ENCODE measurements at regions not wholly inside any gene's neighbourhood (a gene's known extent, or its start where the extent isn't known, plus 50 kb on each side); places are given as distances from the start of the nearest gene placed in this dataset.
"Not testable (repeated sequence)": the region's sequence is repeated elsewhere in the genome, so short reads cannot be mapped to it uniquely, and the experiment has no call there.

- no peak for DNase-seq (ENCODE audit: low spot score)
- H3K27me3 Mint-ChIP-seq (ENCODE audit: low read depth) = peaks cover 24% of the 10 kb centered on the region
- H3K4me3 Mint-ChIP-seq (ENCODE audit: low read depth) = no peak overlapping the region
- H3K4me1 Mint-ChIP-seq (ENCODE audit: low read depth) = peaks cover 9% of the 10 kb centered on the region
- no peaks in the 10 kb centered on the region for H3K36me3 Mint-ChIP-seq (ENCODE audit: low read depth)
- H3K27ac Mint-ChIP-seq = no peak overlapping the region
- intact Hi-C loops (cut with micrococcal nuclease) = no loop called here
- no peaks in the 10 kb centered on the region for H3K9me3 Mint-ChIP-seq
Observed at GRCh38 chr4:108415389-108415788, 205.0 kb upstream of the RPL34 start.

GRCh38 chr4:108411836-108412235 lies 208.5 kb upstream of the RPL34 start:
- Mint-ChIP-seq H3K4me3 (ENCODE audit: low read depth) (no peak overlapping the region), H3K27me3 (ENCODE audit: low read depth) (peaks cover 23% of the 10 kb centered on the region), H3K27ac (no peak overlapping the region), H3K36me3 (ENCODE audit: low read depth) (no peaks in the 10 kb centered on the region), H3K9me3 (no peaks in the 10 kb centered on the region), H3K4me1 (ENCODE audit: low read depth) (no peaks in the 10 kb centered on the region)
- DNase-seq (ENCODE audit: low spot score) = no peak
- intact Hi-C loops (cut with micrococcal nuclease) = no loop called here

DNA sequence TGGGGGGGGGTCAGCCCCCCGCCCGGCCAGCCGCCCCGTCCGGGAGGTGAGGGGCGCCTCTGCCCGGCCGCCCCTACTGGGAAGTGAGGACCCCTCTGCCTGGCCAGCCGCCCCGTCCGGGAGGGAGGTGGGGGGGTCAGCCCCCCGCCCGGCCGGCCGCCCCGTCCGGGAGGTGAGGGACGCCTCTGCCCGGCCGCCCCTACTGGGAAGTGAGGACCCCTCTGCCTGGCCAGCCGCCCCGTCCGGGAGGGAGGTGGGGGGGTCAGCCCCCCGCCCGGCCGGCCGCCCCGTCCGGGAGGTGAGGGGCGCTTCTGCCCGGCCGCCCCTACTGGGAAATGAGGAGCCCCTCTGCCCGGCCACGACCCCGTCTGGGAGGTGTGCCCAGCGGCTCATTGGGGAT lies 210.7 kb upstream of the RPL34 start:
- not testable (repeated sequence) for H3K4me3 Mint-ChIP-seq (ENCODE audit: low read depth)

DNA sequence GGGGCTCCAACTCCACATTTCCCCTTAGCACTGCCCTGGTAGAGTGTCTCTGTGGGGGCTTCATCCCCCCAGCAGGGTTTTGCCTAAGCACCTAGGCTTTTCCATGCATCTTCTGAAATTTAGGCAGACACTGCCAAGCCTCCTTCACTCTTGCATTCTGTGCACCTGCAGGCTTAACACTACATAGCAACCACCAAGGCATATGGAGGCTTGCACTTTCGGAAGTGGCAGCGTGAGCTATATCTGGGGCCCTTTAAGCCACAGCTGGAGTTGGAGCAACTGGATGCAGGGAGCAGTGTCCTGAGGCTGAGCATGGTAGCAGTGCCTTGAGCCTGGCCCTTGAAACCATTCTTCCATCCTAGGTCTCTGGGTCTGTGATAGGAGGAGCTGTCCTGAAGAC lies 214.8 kb upstream of the RPL34 start:
- Mint-ChIP-seq H3K4me3 (ENCODE audit: low read depth) (no peak overlapping the region), H3K4me1 (ENCODE audit: low read depth) (no peaks in the 10 kb centered on the region), H3K27ac (no peak overlapping the region), H3K27me3 (ENCODE audit: low read depth) (peaks cover 3% of the 10 kb centered on the region), H3K36me3 (ENCODE audit: low read depth) (no peaks in the 10 kb centered on the region), H3K9me3 (peaks cover 14% of the 10 kb centered on the region)
- no peak for DNase-seq (ENCODE audit: low spot score)
- intact Hi-C loops (cut with micrococcal nuclease) = no loop called here

More for the DNA sequence above, 210.7 kb upstream of the RPL34 start:
- DNase-seq (ENCODE audit: low spot score); H3K4me1 Mint-ChIP-seq (ENCODE audit: low read depth); H3K36me3 Mint-ChIP-seq (ENCODE audit: low read depth); H3K27ac Mint-ChIP-seq; intact Hi-C loops (cut with micrococcal nuclease): not testable (repeated sequence)
- Mint-ChIP-seq H3K9me3 (peaks cover 11% of the 10 kb centered on the region), H3K27me3 (ENCODE audit: low read depth) (peaks cover 23% of the 10 kb centered on the region)

GRCh38 chr4:108400309-108400708 lies 220.1 kb upstream of the RPL34 start:
- no peaks in the 10 kb centered on the region for H3K27me3 Mint-ChIP-seq (ENCODE audit: low read depth)
- H3K9me3 Mint-ChIP-seq = peaks cover 6% of the 10 kb centered on the region
- H3K27ac Mint-ChIP-seq = no peak overlapping the region
- no peaks in the 10 kb centered on the region for H3K36me3 Mint-ChIP-seq (ENCODE audit: low read depth)
- intact Hi-C loops (cut with micrococcal nuclease) = no loop called here
- no peaks in the 10 kb centered on the region for H3K4me1 Mint-ChIP-seq (ENCODE audit: low read depth)
- H3K4me3 Mint-ChIP-seq (ENCODE audit: low read depth) = no peak overlapping the region
- DNase-seq (ENCODE audit: low spot score) = no peak

GRCh38 chr4:108399610-108400265 lies 220.6 kb upstream of the RPL34 start:
- Mint-ChIP-seq H3K4me1 (ENCODE audit: low read depth) (no peaks in the 10 kb centered on the region), H3K27ac (no peak overlapping the region), H3K36me3 (ENCODE audit: low read depth) (no peaks in the 10 kb centered on the region), H3K27me3 (ENCODE audit: low read depth) (peaks cover 2% of the 10 kb centered on the region), H3K4me3 (ENCODE audit: low read depth) (no peak overlapping the region), H3K9me3 (peaks cover 3% of the 10 kb centered on the region)
- no peak for DNase-seq (ENCODE audit: low spot score)
- intact Hi-C loops (cut with micrococcal nuclease) = no loop called here

- no peaks in the 10 kb centered on the region for H3K9me3 Mint-ChIP-seq
- peaks cover 6% of the 10 kb centered on the region for H3K27me3 Mint-ChIP-seq (ENCODE audit: low read depth)
- no peak for DNase-seq (ENCODE audit: low spot score)
- H3K36me3 Mint-ChIP-seq (ENCODE audit: low read depth) = no peaks in the 10 kb centered on the region
- no peaks in the 10 kb centered on the region for H3K4me1 Mint-ChIP-seq (ENCODE audit: low read depth)
- intact Hi-C loops (cut with micrococcal nuclease) = no loop called here
- H3K27ac Mint-ChIP-seq = no peak overlapping the region
- no peak overlapping the region for H3K4me3 Mint-ChIP-seq (ENCODE audit: low read depth)
Observed at GRCh38 chr4:108398836-108399235, 221.5 kb upstream of the RPL34 start.

DNA sequence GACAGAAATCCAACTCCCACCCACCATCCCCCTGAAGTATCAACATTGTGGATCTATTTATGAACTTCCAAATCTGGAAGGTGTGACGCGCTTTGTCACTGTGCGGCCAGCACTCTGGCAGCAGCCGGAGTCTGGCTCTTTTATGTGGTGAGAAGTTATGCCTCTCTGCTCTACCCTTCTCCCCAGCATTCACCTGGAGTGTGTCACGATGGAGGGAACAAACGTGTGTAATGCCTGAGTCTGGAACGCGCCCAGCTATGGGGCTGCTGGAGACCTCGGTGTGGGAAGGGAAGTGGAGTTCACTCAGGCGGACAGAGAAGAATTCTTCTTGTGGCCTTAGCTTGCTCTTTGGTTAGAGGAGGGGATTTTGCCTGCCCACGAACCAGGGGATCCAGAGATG lies 222.1 kb upstream of the RPL34 start:
- no peak for DNase-seq (ENCODE audit: low spot score)
- H3K9me3 Mint-ChIP-seq = no peaks in the 10 kb centered on the region
- intact Hi-C loops (cut with micrococcal nuclease) = no loop called here
- peaks cover 6% of the 10 kb centered on the region for H3K27me3 Mint-ChIP-seq (ENCODE audit: low read depth)
- no peaks in the 10 kb centered on the region for H3K4me1 Mint-ChIP-seq (ENCODE audit: low read depth)
- no peak overlapping the region for H3K4me3 Mint-ChIP-seq (ENCODE audit: low read depth)
- no peaks in the 10 kb centered on the region for H3K36me3 Mint-ChIP-seq (ENCODE audit: low read depth)
- H3K27ac Mint-ChIP-seq = no peak overlapping the region

DNA sequence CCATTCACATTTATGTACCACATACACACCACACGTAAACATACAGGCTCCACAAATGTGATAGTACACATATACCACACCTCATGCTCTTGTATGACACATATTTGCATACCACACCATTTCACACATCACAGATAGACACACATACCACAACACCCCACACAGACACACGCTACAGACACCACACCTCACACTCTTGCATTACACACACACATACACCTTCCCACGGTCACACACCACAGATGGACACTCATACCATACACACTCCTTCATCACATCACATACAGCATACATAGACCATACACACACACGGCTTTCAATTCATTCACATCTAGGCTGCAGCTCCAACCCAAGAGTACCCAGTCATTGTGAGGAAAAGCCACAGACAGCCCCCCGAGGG lies 222.5 kb upstream of the RPL34 start:
- no peak for DNase-seq (ENCODE audit: low spot score)
- H3K4me3 Mint-ChIP-seq (ENCODE audit: low read depth) = no peak overlapping the region
- peaks cover 8% of the 10 kb centered on the region for H3K27me3 Mint-ChIP-seq (ENCODE audit: low read depth)
- no peak overlapping the region for H3K27ac Mint-ChIP-seq
- H3K4me1 Mint-ChIP-seq (ENCODE audit: low read depth) = no peaks in the 10 kb centered on the region
- H3K9me3 Mint-ChIP-seq = no peaks in the 10 kb centered on the region
- intact Hi-C loops (cut with micrococcal nuclease) = no loop called here
- no peaks in the 10 kb centered on the region for H3K36me3 Mint-ChIP-seq (ENCODE audit: low read depth)

- Mint-ChIP-seq H3K9me3 (no peaks in the 10 kb centered on the region), H3K27me3 (ENCODE audit: low read depth) (peaks cover 8% of the 10 kb centered on the region), H3K27ac (no peak overlapping the region), H3K36me3 (ENCODE audit: low read depth) (no peaks in the 10 kb centered on the region), H3K4me3 (ENCODE audit: low read depth) (no peak overlapping the region), H3K4me1 (ENCODE audit: low read depth) (no peaks in the 10 kb centered on the region)
- no peak for DNase-seq (ENCODE audit: low spot score)
- intact Hi-C loops (cut with micrococcal nuclease) = no loop called here
Observed at GRCh38 chr4:108396900-108397497, 223.4 kb upstream of the RPL34 start.

DNA sequence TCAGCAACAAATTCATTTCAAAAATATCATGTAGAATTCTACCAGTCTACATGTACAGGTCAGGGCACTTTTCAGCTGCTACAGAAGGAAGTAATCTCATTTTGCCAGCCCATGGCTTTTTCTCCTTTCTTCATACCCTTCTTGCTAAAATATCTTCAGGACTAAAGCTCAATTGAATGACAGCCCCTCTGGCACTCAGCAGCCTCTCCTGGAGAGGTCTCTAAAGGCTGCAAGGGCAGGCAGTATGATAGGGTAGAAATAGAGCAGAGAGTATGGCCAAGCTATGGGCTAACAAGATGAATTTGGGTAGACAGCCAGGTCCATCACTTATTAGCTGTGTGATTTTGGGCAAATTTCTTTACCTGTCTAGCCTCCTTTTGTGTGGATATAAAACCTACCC lies 224.6 kb upstream of the RPL34 start:
- Mint-ChIP-seq H3K27ac (no peak overlapping the region), H3K27me3 (ENCODE audit: low read depth) (peaks cover 18% of the 10 kb centered on the region), H3K4me3 (ENCODE audit: low read depth) (no peak overlapping the region), H3K36me3 (ENCODE audit: low read depth) (no peaks in the 10 kb centered on the region), H3K4me1 (ENCODE audit: low read depth) (no peaks in the 10 kb centered on the region), H3K9me3 (no peaks in the 10 kb centered on the region)
- intact Hi-C loops (cut with micrococcal nuclease) = no loop called here
- DNase-seq (ENCODE audit: low spot score) = no peak

- no peaks in the 10 kb centered on the region for H3K4me1 Mint-ChIP-seq (ENCODE audit: low read depth)
Observed at GRCh38 chr4:108393890-108394472, 225.2 kb upstream of the LEF1 start.

DNA sequence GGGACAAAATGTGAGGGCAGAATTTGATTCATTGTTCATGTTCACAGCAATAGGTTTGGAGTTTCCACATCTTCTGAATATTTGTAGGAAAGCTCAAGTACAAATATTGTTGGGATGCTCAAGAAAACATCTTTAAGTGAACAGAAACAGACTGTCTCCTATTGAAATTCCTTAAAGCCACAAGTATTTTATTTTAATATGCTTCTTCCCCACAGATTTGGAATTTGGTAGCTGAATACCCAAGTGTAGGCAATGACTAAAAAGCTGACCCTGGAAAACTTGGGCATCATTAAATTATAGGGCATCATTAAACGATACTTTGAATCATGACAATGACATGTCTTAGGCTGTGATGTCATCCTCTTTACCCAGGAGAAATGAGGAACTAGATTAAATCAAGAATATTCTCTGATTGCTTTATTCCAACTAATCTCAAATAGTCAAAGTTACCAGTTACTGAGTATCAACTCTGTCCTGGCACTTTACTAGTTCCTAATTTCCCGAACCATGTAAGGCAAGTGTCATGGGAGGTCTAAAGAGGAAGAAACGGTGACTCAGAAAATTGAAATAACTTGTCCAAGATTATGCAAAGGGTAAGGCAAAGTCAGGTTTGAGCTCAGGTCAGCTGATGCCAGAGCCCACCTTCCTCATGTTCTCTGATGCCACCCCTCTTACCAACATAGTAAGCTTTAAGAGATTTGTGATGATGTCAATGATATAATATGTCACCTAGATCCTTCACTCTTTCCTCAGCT lies 223.1 kb upstream of the LEF1 start:
- H3K4me3 Mint-ChIP-seq (ENCODE audit: low read depth) = no peak overlapping the region
- no peak for DNase-seq (ENCODE audit: low spot score)
- no peaks in the 10 kb centered on the region for H3K4me1 Mint-ChIP-seq (ENCODE audit: low read depth)
- H3K9me3 Mint-ChIP-seq = no peaks in the 10 kb centered on the region
- no peaks in the 10 kb centered on the region for H3K36me3 Mint-ChIP-seq (ENCODE audit: low read depth)
- H3K27me3 Mint-ChIP-seq (ENCODE audit: low read depth) = peaks cover 46% of the 10 kb centered on the region
- no peak overlapping the region for H3K27ac Mint-ChIP-seq
- intact Hi-C loops (cut with micrococcal nuclease) = no loop called here

More at GRCh38 chr4:108393890-108394472, 225.2 kb upstream of the LEF1 start:
- Mint-ChIP-seq H3K36me3 (ENCODE audit: low read depth) (no peaks in the 10 kb centered on the region), H3K4me3 (ENCODE audit: low read depth) (no peak overlapping the region), H3K27ac (no peak overlapping the region), H3K9me3 (no peaks in the 10 kb centered on the region), H3K27me3 (ENCODE audit: low read depth) (peaks cover 27% of the 10 kb centered on the region)
- intact Hi-C loops (cut with micrococcal nuclease) = no loop called here
- no peak for DNase-seq (ENCODE audit: low spot score)
